ENCODE measurements at regions not wholly inside any gene's neighbourhood (a gene's known extent, or its start where the extent isn't known, plus 50 kb on each side); places are given as distances from the start of the nearest gene placed in this dataset.
A peak's percentile ranks its signal among the peaks of the same experiment; 100 is the strongest.
"Not testable (repeated sequence)": the region's sequence is repeated elsewhere in the genome, so short reads cannot be mapped to it uniquely, and the experiment has no call there.

GRCh38 chr10:30534465-30535144, 94.9 kb downstream of the LYZL2 start:
- TF ChIP-seq CTCF (IDR thresholded peaks at IDR 0.05; ENCODE audit: control insufficient read depth, extremely low read depth, insufficient read depth) = peak; percentile 95
- peak; percentile 40 for DNase-seq (ENCODE audit: low read depth)
- H3K4me3 ChIP-seq (ENCODE audit: low read depth, low read length) = no peak overlapping the region

GRCh38 chr10:30531751-30532530, 97.6 kb downstream of the LYZL2 start:
- TF ChIP-seq CTCF (IDR thresholded peaks at IDR 0.05; ENCODE audit: control insufficient read depth, extremely low read depth, insufficient read depth) = no peak
- no peak for DNase-seq (ENCODE audit: low read depth)
- no peak overlapping the region for H3K4me3 ChIP-seq (ENCODE audit: low read depth, low read length)

- no peak overlapping the region for H3K4me3 ChIP-seq (ENCODE audit: low read depth, low read length)
- no peak for DNase-seq (ENCODE audit: low read depth)
- no peak for TF ChIP-seq CTCF (IDR thresholded peaks at IDR 0.05; ENCODE audit: control insufficient read depth, extremely low read depth, insufficient read depth)
Measured at GRCh38 chr10:30529373-30529998, 95.5 kb downstream of the MAP3K8 start.

GRCh38 chr10:30528429-30528786, 94.4 kb downstream of the MAP3K8 start:
- no peak for TF ChIP-seq CTCF (IDR thresholded peaks at IDR 0.05; ENCODE audit: control insufficient read depth, extremely low read depth, insufficient read depth)
- no peak overlapping the region for H3K4me3 ChIP-seq (ENCODE audit: low read depth, low read length)
- no peak for DNase-seq (ENCODE audit: low read depth)

GRCh38 chr10:30527623-30528428, 93.8 kb downstream of the MAP3K8 start:
- no peak for DNase-seq (ENCODE audit: low read depth)
- H3K4me3 ChIP-seq (ENCODE audit: low read depth, low read length) = no peak overlapping the region
- TF ChIP-seq CTCF (IDR thresholded peaks at IDR 0.05; ENCODE audit: control insufficient read depth, extremely low read depth, insufficient read depth) = no peak

GRCh38 chr10:30522661-30523078, 88.7 kb downstream of the MAP3K8 start:
- H3K4me3 ChIP-seq (ENCODE audit: low read depth, low read length) = not testable (repeated sequence)
- peak; percentile 32 for DNase-seq (ENCODE audit: low read depth)
- TF ChIP-seq CTCF (IDR thresholded peaks at IDR 0.05; ENCODE audit: control insufficient read depth, extremely low read depth, insufficient read depth) = 0 out of 2 replicates have a peak, but pooled peaks have one; percentile 10

Data from LNCaP clone FGC (cell line).